HUES6 (cell line): ENCODE measurements at regions not wholly inside any gene's neighbourhood (a gene's known extent, or its start where the extent isn't known, plus 50 kb on each side); places are given as distances from the start of the nearest gene placed in this dataset.

ENCODE experiments used
- H3K27ac ChIP-seq: 2 replicates; pipeline ENCODE4 v1.7.0; 2013; ENCODE audit warnings: low read depth, mild to moderate bottlenecking, low read length, inconsistent platforms
- H3K27me3 ChIP-seq: 2 replicates; pipeline ENCODE4 v1.6.1; 2013; ENCODE audit warnings: low read length; ENCODE audit not compliant: control insufficient read depth, insufficient read depth
- H3K36me3 ChIP-seq: 2 replicates; pipeline ENCODE4 v1.6.1; 2013; ENCODE audit warnings: low read length; ENCODE audit not compliant: control insufficient read depth, insufficient read depth
- H3K4me1 ChIP-seq: 2 replicates; pipeline ENCODE4 v1.6.1; 2013; ENCODE audit warnings: low read length; ENCODE audit not compliant: control insufficient read depth, insufficient read depth
- H3K4me3 ChIP-seq: 2 replicates; pipeline ENCODE4 v1.5.1; 2013; ENCODE audit warnings: low read depth, low read length
- H3K9ac ChIP-seq: one replicate; pipeline ENCODE4 v1.6.1; 2013; ENCODE audit warnings: mild to moderate bottlenecking, low read length
- H3K9me3 ChIP-seq: 2 replicates; pipeline ENCODE4 v1.6.1; 2013; ENCODE audit warnings: low read depth, low read length; ENCODE audit not compliant: control insufficient read depth, insufficient read depth

- Histone ChIP-seq H3K36me3 (no peaks in the 10 kb centered on the region), H3K27me3 (no peaks in the 10 kb centered on the region), H3K4me1 (peaks cover 39% of the 10 kb centered on the region), H3K9me3 (no peaks in the 10 kb centered on the region), H3K9ac (no peak overlapping the region), H3K4me3 (no peak overlapping the region), H3K27ac (no peak overlapping the region)
Measured at GRCh38 chr1:232504651-232505050, 125.3 kb downstream of the SIPA1L2 start.

- Histone ChIP-seq H3K9ac (no peak overlapping the region), H3K36me3 (no peaks in the 10 kb centered on the region), H3K27me3 (no peaks in the 10 kb centered on the region), H3K27ac (no peak overlapping the region), H3K9me3 (no peaks in the 10 kb centered on the region), H3K4me1 (peaks cover 36% of the 10 kb centered on the region), H3K4me3 (no peak overlapping the region)
Measured at GRCh38 chr1:232503497-232503896, 126.4 kb downstream of the SIPA1L2 start.

GRCh38 chr1:232501854-232502253 lies 128.1 kb downstream of the SIPA1L2 start:
- no peak overlapping the region for H3K9ac ChIP-seq
- H3K9me3 ChIP-seq = no peaks in the 10 kb centered on the region
- no peak overlapping the region for H3K4me3 ChIP-seq
- H3K27ac ChIP-seq = no peak overlapping the region
- H3K27me3 ChIP-seq = no peaks in the 10 kb centered on the region
- H3K4me1 ChIP-seq = peaks cover 21% of the 10 kb centered on the region; the same call in 1 of the 2 replicates
- H3K36me3 ChIP-seq = no peaks in the 10 kb centered on the region

- Histone ChIP-seq H3K9me3 (no peaks in the 10 kb centered on the region), H3K4me3 (no peak overlapping the region), H3K9ac (no peak overlapping the region), H3K36me3 (no peaks in the 10 kb centered on the region), H3K27ac (no peak overlapping the region), H3K27me3 (no peaks in the 10 kb centered on the region), H3K4me1 (peaks cover 16% of the 10 kb centered on the region; the same call in 1 of the 2 replicates)
Measured at GRCh38 chr1:232499188-232499587, 130.7 kb downstream of the SIPA1L2 start.

GRCh38 chr1:232493869-232494268 lies 136.1 kb downstream of the SIPA1L2 start:
- Histone ChIP-seq H3K9me3 (no peaks in the 10 kb centered on the region), H3K36me3 (peaks cover 40% of the 10 kb centered on the region), H3K27ac (no peak overlapping the region), H3K4me3 (no peak overlapping the region), H3K27me3 (no peaks in the 10 kb centered on the region), H3K4me1 (0 out of 2 replicates have a peak, but pooled peaks cover 2% of the 10 kb centered on the region), H3K9ac (no peak overlapping the region)

GRCh38 chr1:232489256-232489655 lies 140.7 kb downstream of the SIPA1L2 start:
- H3K4me1 ChIP-seq = peaks cover 3% of the 10 kb centered on the region; the same call in 1 of the 2 replicates
- H3K27me3 ChIP-seq = no peaks in the 10 kb centered on the region
- peaks cover 63% of the 10 kb centered on the region for H3K36me3 ChIP-seq
- no peak overlapping the region for H3K4me3 ChIP-seq
- H3K9me3 ChIP-seq = no peaks in the 10 kb centered on the region
- no peak overlapping the region for H3K9ac ChIP-seq
- H3K27ac ChIP-seq = no peak overlapping the region

- H3K9me3 ChIP-seq = no peaks in the 10 kb centered on the region
- no peaks in the 10 kb centered on the region for H3K27me3 ChIP-seq
- H3K4me3 ChIP-seq = no peak overlapping the region
- no peak overlapping the region for H3K27ac ChIP-seq
- no peak overlapping the region for H3K9ac ChIP-seq
- H3K36me3 ChIP-seq = peaks cover 68% of the 10 kb centered on the region
- H3K4me1 ChIP-seq = peaks cover 3% of the 10 kb centered on the region; the same call in 1 of the 2 replicates
Measured at GRCh38 chr1:232487236-232487635, 142.7 kb downstream of the SIPA1L2 start.

GRCh38 chr1:232486454-232487207 lies 143.3 kb downstream of the SIPA1L2 start:
- Histone ChIP-seq H3K27me3 (no peaks in the 10 kb centered on the region), H3K36me3 (peaks cover 70% of the 10 kb centered on the region), H3K27ac (no peak overlapping the region), H3K9ac (no peak overlapping the region), H3K4me3 (no peak overlapping the region), H3K9me3 (no peaks in the 10 kb centered on the region), H3K4me1 (peaks cover 3% of the 10 kb centered on the region; the same call in 1 of the 2 replicates)

GRCh38 chr1:232486006-232486405 lies 143.9 kb downstream of the SIPA1L2 start:
- Histone ChIP-seq H3K4me3 (no peak overlapping the region), H3K27me3 (no peaks in the 10 kb centered on the region), H3K9me3 (no peaks in the 10 kb centered on the region), H3K36me3 (peaks cover 68% of the 10 kb centered on the region), H3K4me1 (peaks cover 3% of the 10 kb centered on the region; the same call in 1 of the 2 replicates), H3K9ac (no peak overlapping the region), H3K27ac (no peak overlapping the region)

GRCh38 chr1:232484856-232485255 lies 145.1 kb downstream of the SIPA1L2 start:
- Histone ChIP-seq H3K4me3 (no peak overlapping the region), H3K9ac (no peak overlapping the region), H3K9me3 (no peaks in the 10 kb centered on the region), H3K27ac (no peak overlapping the region), H3K4me1 (peaks cover 3% of the 10 kb centered on the region; the same call in 1 of the 2 replicates), H3K36me3 (peaks cover 60% of the 10 kb centered on the region), H3K27me3 (no peaks in the 10 kb centered on the region)

GRCh38 chr1:232483826-232484225 lies 146.1 kb downstream of the SIPA1L2 start:
- Histone ChIP-seq H3K4me3 (no peak overlapping the region), H3K36me3 (peaks cover 58% of the 10 kb centered on the region), H3K4me1 (peaks cover 3% of the 10 kb centered on the region; the same call in 1 of the 2 replicates), H3K9me3 (no peaks in the 10 kb centered on the region), H3K27ac (no peak overlapping the region), H3K9ac (no peak overlapping the region), H3K27me3 (no peaks in the 10 kb centered on the region)
